ENCODE measurements at regions not wholly inside any gene's neighbourhood (a gene's known extent, or its start where the extent isn't known, plus 50 kb on each side); places are given as distances from the start of the nearest gene placed in this dataset.

DNA sequence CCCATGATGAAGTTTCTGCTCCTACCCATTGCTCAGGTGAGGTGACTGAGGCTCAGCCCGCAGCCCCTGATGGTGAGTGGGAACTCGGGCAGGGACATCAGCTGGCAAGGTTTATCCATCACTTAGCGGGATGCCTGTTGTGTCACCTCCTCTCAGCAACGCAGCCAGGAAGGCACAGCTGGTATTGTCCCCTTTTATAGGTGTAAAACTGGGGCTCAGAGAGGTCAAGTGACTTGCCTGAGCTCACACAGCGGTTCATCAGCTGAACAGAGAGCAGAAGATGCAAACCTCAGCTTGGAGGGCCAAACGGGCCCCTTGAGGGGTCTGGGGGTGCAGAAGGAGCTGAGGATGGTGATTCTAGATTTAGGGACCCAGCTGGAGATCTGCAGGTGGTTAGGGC is 143.6 kb downstream of the PHETA1 start:
- no peak for TF ChIP-seq USF1 (IDR thresholded peaks at IDR 0.05)
- no peak for TF ChIP-seq YY1 (IDR thresholded peaks at IDR 0.05; ENCODE audit: low read depth)
- no peak for TF ChIP-seq NFIC (IDR thresholded peaks at IDR 0.05)
- no peak for TF ChIP-seq TCF12 (IDR thresholded peaks at IDR 0.05; ENCODE audit: low read depth)
- no peak for TF ChIP-seq EP300 (IDR thresholded peaks at IDR 0.05; ENCODE audit: borderline replicate concordance)
- TF ChIP-seq TAF1 (IDR thresholded peaks at IDR 0.05; ENCODE audit: low read depth), result no peak
- TF ChIP-seq RAD21 (IDR thresholded peaks at IDR 0.05; ENCODE audit: low read depth), result no peak
- no peak for TF ChIP-seq EGR1 (IDR thresholded peaks at IDR 0.05)

DNA sequence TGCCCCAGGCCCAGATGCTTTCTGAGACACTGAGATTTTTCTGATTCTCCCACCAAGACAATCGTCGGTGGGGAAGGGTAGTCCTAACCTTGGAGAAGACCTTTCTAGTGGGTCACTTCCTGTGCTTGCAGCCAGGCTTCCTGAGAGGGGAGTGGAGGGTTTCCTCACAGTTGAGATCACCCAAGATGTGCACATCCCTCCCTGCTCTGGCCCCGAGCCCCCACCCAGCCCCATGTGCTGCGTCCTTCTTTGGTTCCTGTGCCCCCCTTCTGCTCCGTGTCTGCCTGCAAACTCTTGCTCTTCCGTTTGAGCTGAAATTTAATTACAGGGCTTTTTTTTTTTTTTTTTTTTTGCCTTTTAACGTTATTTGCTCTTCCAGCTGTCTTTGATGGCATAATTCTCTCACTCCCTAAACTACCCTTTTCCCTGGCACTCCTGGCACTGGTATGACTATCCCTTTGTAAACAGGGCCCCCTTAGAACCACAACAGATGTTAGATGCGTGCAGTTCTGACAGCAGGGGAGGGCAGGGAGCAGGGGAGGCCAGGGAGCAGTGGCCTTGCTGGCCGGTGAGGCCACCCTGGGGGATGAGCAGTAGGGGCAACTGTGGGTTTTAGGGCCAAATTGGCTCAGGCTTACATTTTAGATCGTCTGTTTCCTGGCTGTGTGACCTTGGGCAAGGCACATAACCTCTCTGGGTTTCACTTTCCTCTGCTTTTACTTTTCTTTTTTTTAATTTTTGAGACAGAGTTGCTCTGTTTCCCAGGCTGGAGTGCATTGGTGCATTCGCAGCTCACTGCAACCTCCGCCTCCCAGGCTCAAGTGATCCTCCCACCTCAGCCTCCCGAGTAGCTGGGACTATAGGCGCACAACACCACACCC is 144.5 kb downstream of the PHETA1 start:
- no peak for TF ChIP-seq CEBPB (IDR thresholded peaks at IDR 0.05)
- no peak for TF ChIP-seq TAF1 (IDR thresholded peaks at IDR 0.05; ENCODE audit: low read depth)
- no peak for TF ChIP-seq MAX (IDR thresholded peaks at IDR 0.05)
- TF ChIP-seq CREB1 (IDR thresholded peaks at IDR 0.05; ENCODE audit: low read depth), result no peak
- TF ChIP-seq EP300 (IDR thresholded peaks at IDR 0.05; ENCODE audit: borderline replicate concordance), result no peak
- TF ChIP-seq ZBTB7A (IDR thresholded peaks at IDR 0.05; ENCODE audit: low read depth), result no peak
- no peak for TF ChIP-seq USF1 (IDR thresholded peaks at IDR 0.05)
- no peak for TF ChIP-seq TEAD4 (IDR thresholded peaks at IDR 0.05)
- TF ChIP-seq RAD21 (IDR thresholded peaks at IDR 0.05; ENCODE audit: low read depth), result no peak
- no peak for TF ChIP-seq NFIC (IDR thresholded peaks at IDR 0.05)
- no peak for TF ChIP-seq TCF12 (IDR thresholded peaks at IDR 0.05; ENCODE audit: low read depth)
- TF ChIP-seq EGR1 (IDR thresholded peaks at IDR 0.05), result no peak
- TF ChIP-seq FOXM1 (IDR thresholded peaks at IDR 0.05; ENCODE audit: borderline replicate concordance, low read depth), result no peak
- no peak for TF ChIP-seq YY1 (IDR thresholded peaks at IDR 0.05; ENCODE audit: low read depth)
- TF ChIP-seq, protein P1, sequence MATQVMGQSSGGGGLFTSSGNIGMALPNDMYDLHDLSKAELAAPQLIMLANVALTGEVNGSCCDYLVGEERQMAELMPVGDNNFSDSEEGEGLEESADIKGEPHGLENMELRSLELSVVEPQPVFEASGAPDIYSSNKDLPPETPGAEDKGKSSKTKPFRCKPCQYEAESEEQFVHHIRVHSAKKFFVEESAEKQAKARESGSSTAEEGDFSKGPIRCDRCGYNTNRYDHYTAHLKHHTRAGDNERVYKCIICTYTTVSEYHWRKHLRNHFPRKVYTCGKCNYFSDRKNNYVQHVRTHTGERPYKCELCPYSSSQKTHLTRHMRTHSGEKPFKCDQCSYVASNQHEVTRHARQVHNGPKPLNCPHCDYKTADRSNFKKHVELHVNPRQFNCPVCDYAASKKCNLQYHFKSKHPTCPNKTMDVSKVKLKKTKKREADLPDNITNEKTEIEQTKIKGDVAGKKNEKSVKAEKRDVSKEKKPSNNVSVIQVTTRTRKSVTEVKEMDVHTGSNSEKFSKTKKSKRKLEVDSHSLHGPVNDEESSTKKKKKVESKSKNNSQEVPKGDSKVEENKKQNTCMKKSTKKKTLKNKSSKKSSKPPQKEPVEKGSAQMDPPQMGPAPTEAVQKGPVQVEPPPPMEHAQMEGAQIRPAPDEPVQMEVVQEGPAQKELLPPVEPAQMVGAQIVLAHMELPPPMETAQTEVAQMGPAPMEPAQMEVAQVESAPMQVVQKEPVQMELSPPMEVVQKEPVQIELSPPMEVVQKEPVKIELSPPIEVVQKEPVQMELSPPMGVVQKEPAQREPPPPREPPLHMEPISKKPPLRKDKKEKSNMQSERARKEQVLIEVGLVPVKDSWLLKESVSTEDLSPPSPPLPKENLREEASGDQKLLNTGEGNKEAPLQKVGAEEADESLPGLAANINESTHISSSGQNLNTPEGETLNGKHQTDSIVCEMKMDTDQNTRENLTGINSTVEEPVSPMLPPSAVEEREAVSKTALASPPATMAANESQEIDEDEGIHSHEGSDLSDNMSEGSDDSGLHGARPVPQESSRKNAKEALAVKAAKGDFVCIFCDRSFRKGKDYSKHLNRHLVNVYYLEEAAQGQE (IDR thresholded peaks at IDR 0.05; ENCODE audit: low read depth), result no peak

GRCh38 chr12:111222523-111222922 is 146.4 kb downstream of the PHETA1 start:
- TF ChIP-seq FOXM1 (IDR thresholded peaks at IDR 0.05; ENCODE audit: borderline replicate concordance, low read depth) (no peak), YY1 (IDR thresholded peaks at IDR 0.05; ENCODE audit: low read depth) (no peak), CREB1 (IDR thresholded peaks at IDR 0.05; ENCODE audit: low read depth) (no peak)

DNA sequence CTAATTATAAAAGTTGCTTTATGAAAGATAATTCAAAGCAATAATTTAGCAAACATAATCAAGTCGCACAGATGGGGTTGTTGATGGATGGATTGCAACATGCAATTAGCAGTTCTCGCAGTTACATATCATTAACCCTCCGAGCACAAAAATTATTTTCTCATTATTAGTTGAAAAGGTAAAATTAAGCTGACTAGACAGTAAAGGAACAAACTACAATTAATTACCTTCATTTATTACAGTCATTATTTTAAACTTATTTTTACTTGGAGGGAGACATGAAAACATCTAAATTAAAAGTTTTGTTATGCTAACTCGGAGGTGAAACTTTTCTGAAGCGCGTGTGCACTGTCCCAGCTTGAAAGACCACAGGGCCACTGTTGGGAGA is 146.9 kb downstream of the PHETA1 start:
- TF ChIP-seq EGR1 (IDR thresholded peaks at IDR 0.05), result no peak
- no peak for TF ChIP-seq YY1 (IDR thresholded peaks at IDR 0.05; ENCODE audit: low read depth)
- no peak for TF ChIP-seq TEAD4 (IDR thresholded peaks at IDR 0.05)
- TF ChIP-seq FOXM1 (IDR thresholded peaks at IDR 0.05; ENCODE audit: borderline replicate concordance, low read depth), result no peak
- TF ChIP-seq TAF1 (IDR thresholded peaks at IDR 0.05; ENCODE audit: low read depth), result no peak
- TF ChIP-seq ZBTB7A (IDR thresholded peaks at IDR 0.05; ENCODE audit: low read depth), result no peak
- no peak for TF ChIP-seq MAX (IDR thresholded peaks at IDR 0.05)
- no peak for TF ChIP-seq CEBPB (IDR thresholded peaks at IDR 0.05)
- TF ChIP-seq NFIC (IDR thresholded peaks at IDR 0.05), result no peak

- TF ChIP-seq MAX (IDR thresholded peaks at IDR 0.05) (no peak), TCF12 (IDR thresholded peaks at IDR 0.05; ENCODE audit: low read depth) (no peak), RAD21 (IDR thresholded peaks at IDR 0.05; ENCODE audit: low read depth) (no peak), FOXM1 (IDR thresholded peaks at IDR 0.05; ENCODE audit: borderline replicate concordance, low read depth) (no peak), TAF1 (IDR thresholded peaks at IDR 0.05; ENCODE audit: low read depth) (no peak), EGR1 (IDR thresholded peaks at IDR 0.05) (no peak)
These were observed 147.6 kb downstream of the PHETA1 start for GRCh38 chr12:111221062-111222026.

DNA sequence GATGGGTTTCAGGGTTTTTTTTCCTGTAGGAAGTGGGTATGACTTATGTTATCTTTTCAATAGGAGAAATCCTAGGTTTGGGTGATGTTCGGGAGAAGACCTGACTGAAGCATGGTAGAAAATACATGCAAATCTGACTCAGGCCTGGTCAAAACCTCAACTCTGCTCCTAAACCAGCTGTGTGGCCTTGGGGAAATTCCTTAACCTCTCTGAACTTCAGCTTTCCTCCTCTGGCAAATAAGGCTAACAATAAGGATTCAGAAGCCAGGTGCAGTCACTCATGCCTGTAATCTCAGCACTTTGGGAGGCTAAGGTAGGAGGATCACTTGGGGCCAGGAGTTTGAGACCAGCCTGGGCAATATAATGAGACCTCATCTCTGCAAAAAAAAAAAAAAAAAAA is 148.5 kb downstream of the PHETA1 start:
- no peak for TF ChIP-seq TAF1 (IDR thresholded peaks at IDR 0.05; ENCODE audit: low read depth)
- no peak for TF ChIP-seq CEBPB (IDR thresholded peaks at IDR 0.05)
- TF ChIP-seq NFIC (IDR thresholded peaks at IDR 0.05), result no peak
- TF ChIP-seq RAD21 (IDR thresholded peaks at IDR 0.05; ENCODE audit: low read depth), result no peak
- no peak for TF ChIP-seq EP300 (IDR thresholded peaks at IDR 0.05; ENCODE audit: borderline replicate concordance)
- no peak for TF ChIP-seq USF1 (IDR thresholded peaks at IDR 0.05)

All from Ishikawa (cell line).